Panc1 (cell line): ENCODE measurements at regions not wholly inside any gene's neighbourhood (a gene's known extent, or its start where the extent isn't known, plus 50 kb on each side); places are given as distances from the start of the nearest gene placed in this dataset.

Experiments used
- ATAC-seq: fragments of 200-7000 bp; cut with Tn5 transposase; 2 replicates; pipeline ENCODE4 v1.9.1; 2020; ENCODE audit warnings: mild to moderate bottlenecking, moderate library complexity
- BruUV-seq: library from RNA; stranded (reverse); fragments of 400-500 nt; replicated peaks from 2 replicates; lab custom pipeline; 2021; lab: Mats Ljungman, UMichigan
- CTCF ChIA-PET: fragments of 300-600 bp; sonication (Branson Sonifier 250); formaldehyde crosslinking; loops from one replicate; lab custom pipeline; 2022; ENCODE audit warnings: antibody characterized with exemption; lab: Charles Lee
- POLR2A ChIA-PET: fragments of 300-600 bp; sonication (Branson Sonifier 250); formaldehyde crosslinking; loops from one replicate; lab custom pipeline; 2022; ENCODE audit warnings: antibody characterized with exemption; lab: Charles Lee
- DNase-seq: peaks from one replicate; pipeline ENCODE4 v3.0.0-alpha.2; 2010; ENCODE audit warnings: low read depth, low spot score
- H3K27ac ChIP-seq: 2 replicates; pipeline ENCODE4 v1.5.1; 2011; ENCODE audit warnings: mild to moderate bottlenecking, low read length, inconsistent platforms
- H3K27me3 ChIP-seq: fragments of 200-500 bp; sonication (Bioruptor generic); 2 replicates; pipeline ENCODE4 v1.6.0; 2014; ENCODE audit warnings: low read length, inconsistent platforms; ENCODE audit not compliant: control insufficient read depth, insufficient read depth
- H3K36me3 ChIP-seq: fragments of 200-500 bp; sonication (Bioruptor generic); 2 replicates; pipeline ENCODE4 v1.5.1; 2014; ENCODE audit warnings: inconsistent platforms, mild to moderate bottlenecking, low read length, moderate library complexity; ENCODE audit not compliant: control insufficient read depth, insufficient read depth
- H3K4me1 ChIP-seq: 2 replicates; pipeline ENCODE4 v1.5.1; 2011; ENCODE audit warnings: inconsistent platforms, mild to moderate bottlenecking, low read length, moderate library complexity; ENCODE audit not compliant: control insufficient read depth, insufficient read depth
- H3K4me3 ChIP-seq, 2 experiments: 2 replicates each; pipeline ENCODE4 v1.5.1; 2011 to 2012; ENCODE audit warnings: low read depth in 2 of 2, low read length in 2 of 2, mild to moderate bottlenecking in 2 of 2, inconsistent platforms in 1 of 2, moderate library complexity in 1 of 2
- H3K9me3 ChIP-seq: fragments of 200-500 bp; sonication (Bioruptor generic); 2 replicates; pipeline ENCODE4 v1.5.1; 2014; ENCODE audit warnings: low read depth, mild to moderate bottlenecking, inconsistent platforms, low read length, moderate library complexity; ENCODE audit not compliant: control insufficient read depth, insufficient read depth
- CTCF ChIP-seq: fragments of 450-650 bp; IDR thresholded peaks from 2 replicates; pipeline ENCODE4 v1.5.1; 2017; ENCODE audit warnings: mild to moderate bottlenecking
- POLR2AphosphoS5 ChIP-seq: IDR thresholded peaks from 2 replicates; pipeline ENCODE4 v1.6.1; 2012; ENCODE audit warnings: mild to moderate bottlenecking, low read depth, low read length, moderate library complexity
- REST ChIP-seq, 2 experiments: IDR thresholded peaks; 2 replicates each; pipeline ENCODE4 v1.6.1; 2011 to 2012; ENCODE audit warnings: low read depth in 2 of 2, control low read depth in 1 of 2, low read length in 1 of 2, mild to moderate bottlenecking in 1 of 2, moderate library complexity in 1 of 2; ENCODE audit not compliant: insufficient read depth in 1 of 2
- SIN3A ChIP-seq: IDR thresholded peaks from 2 replicates; pipeline ENCODE4 v1.6.1; 2012; ENCODE audit warnings: low read depth, mild to moderate bottlenecking, low read length, moderate library complexity, borderline replicate concordance; ENCODE audit not compliant: insufficient read depth
- TCF7L2 ChIP-seq: IDR thresholded peaks from 2 replicates; pipeline ENCODE4 v1.6.1; 2011; ENCODE audit warnings: mild to moderate bottlenecking, low read depth, low read length, inconsistent platforms
- in situ Hi-C: cut with HindIII; loops from 2 replicates; pipeline ENCODE4 v1.10.0; 2016; ENCODE audit warnings: low sequenced_read_pairs, low pct_unique_long_range_greater_than_20kb
- intact Hi-C: fragments of 100-400 bp; cut with micrococcal nuclease; formaldehyde crosslinking; loops from one replicate; pipeline ENCODE4 v1.10.0; 2022; ENCODE audit not compliant: unreplicated experiment

- DNase-seq (no peak), ATAC-seq (no peak)
- intact Hi-C loops (no loop called here), in situ Hi-C loops (no loop called here)
- POLR2A ChIA-PET = no interaction called here
- Histone ChIP-seq H3K4me3 (no peak overlapping the region), H3K9me3 (peaks cover 8% of the 10 kb centered on the region; the same call in 1 of the 2 replicates), H3K27me3 (no peaks in the 10 kb centered on the region), H3K36me3 (no peaks in the 10 kb centered on the region), H3K4me1 (no peaks in the 10 kb centered on the region), H3K27ac (no peak overlapping the region)
- BruUV-seq = no TSS peak
- TF ChIP-seq TCF7L2 = no peak
- TF ChIP-seq REST (IDR thresholded peaks at IDR 0.05; ENCODE audit: insufficient read depth in 1 of 2, low read depth in 2 of 2, low read length in 1 of 2) = no peak
- no peak for TF ChIP-seq CTCF
- TF ChIP-seq SIN3A = no peak
- TF ChIP-seq POLR2AphosphoS5 = no peak
- CTCF ChIA-PET = no interaction called here
Measured at GRCh38 chr6:105974986-105975385, 111.2 kb upstream of the PRDM1 start.

GRCh38 chr6:105972440-105972839 lies 113.7 kb upstream of the PRDM1 start:
- no peak for DNase-seq
- H3K9me3 ChIP-seq = peaks cover 8% of the 10 kb centered on the region; the same call in 1 of the 2 replicates
- TF ChIP-seq POLR2AphosphoS5 (no peak), REST (IDR thresholded peaks at IDR 0.05; ENCODE audit: insufficient read depth in 1 of 2, low read depth in 2 of 2, low read length in 1 of 2) (no peak), CTCF (no peak), SIN3A (no peak), TCF7L2 (no peak)
- CTCF ChIA-PET = no interaction called here
- H3K27me3 ChIP-seq = no peaks in the 10 kb centered on the region
- H3K4me1 ChIP-seq = no peaks in the 10 kb centered on the region
- in situ Hi-C loops (no loop called here), intact Hi-C loops (no loop called here)
- H3K27ac ChIP-seq = no peak overlapping the region
- POLR2A ChIA-PET = no interaction called here
- no peaks in the 10 kb centered on the region for H3K36me3 ChIP-seq
- no peak overlapping the region for H3K4me3 ChIP-seq
- no TSS peak for BruUV-seq
- no peak for ATAC-seq
